IMR-90 (cell line): ENCODE measurements at regions not wholly inside any gene's neighbourhood (a gene's known extent, or its start where the extent isn't known, plus 50 kb on each side); places are given as distances from the start of the nearest gene placed in this dataset.

ENCODE experiments used
- ATAC-seq: fragments of 200-7000 bp; cut with Tn5 transposase; 2 replicates; pipeline ENCODE4 v1.9.1; 2020; ENCODE audit warnings: low read depth, mild to moderate bottlenecking, moderate library complexity
- BruUV-seq: library from RNA; stranded (reverse); fragments of 400-500 nt; replicated peaks from 2 replicates; lab custom pipeline; 2021; lab: Mats Ljungman, UMichigan
- CTCF ChIA-PET: fragments of 300-600 bp; formaldehyde crosslinking; extraction: SDS; loops from one replicate; lab custom pipeline; 2021; ENCODE audit warnings: antibody characterized with exemption; lab: Yijun Ruan, JAX
- POLR2A ChIA-PET: fragments of 300-600 bp; sonication (Branson Sonifier 250); formaldehyde crosslinking; loops from one replicate; lab custom pipeline; 2022; ENCODE audit warnings: antibody characterized with exemption; ENCODE audit not compliant: unreplicated experiment; lab: Charles Lee
- DNase-seq: peaks from one replicate; pipeline ENCODE4 v3.0.0; 2013
- H2AFZ ChIP-seq: replicated peaks from 2 replicates; pipeline ENCODE3; 2013; ENCODE audit warnings: low read length, mild to moderate bottlenecking; ENCODE audit not compliant: poor library complexity
- H2AK5ac ChIP-seq: 2 replicates; pipeline ENCODE4 v1.6.1; 2013; ENCODE audit warnings: low read depth, low read length, inconsistent platforms
- H2AK9ac ChIP-seq: replicated peaks from 2 replicates; pipeline ENCODE3; 2013; ENCODE audit warnings: mild to moderate bottlenecking, low read depth, low read length, moderate library complexity; ENCODE audit not compliant: poor library complexity
- H2BK120ac ChIP-seq: 2 replicates; pipeline ENCODE4 v1.6.1; 2013; ENCODE audit warnings: low read depth, low read length, inconsistent platforms
- H2BK15ac ChIP-seq: 3 replicates; pipeline ENCODE4 v1.6.1; 2013; ENCODE audit warnings: low read depth, low read length, inconsistent platforms
- H2BK20ac ChIP-seq: 2 replicates; pipeline ENCODE4 v1.6.1; 2013; ENCODE audit warnings: low read depth, mild to moderate bottlenecking, inconsistent platforms, low read length, moderate library complexity
- H2BK5ac ChIP-seq: 2 replicates; pipeline ENCODE4 v1.6.1; 2013; ENCODE audit warnings: mild to moderate bottlenecking, low read depth, low read length, inconsistent platforms; ENCODE audit not compliant: poor library complexity, severe bottlenecking
- H3K14ac ChIP-seq: replicated peaks from 2 replicates; pipeline ENCODE4 v1.6.1; 2013; ENCODE audit warnings: low read depth, low read length, inconsistent platforms
- H3K18ac ChIP-seq: 2 replicates; pipeline ENCODE4 v1.6.1; 2013; ENCODE audit warnings: low read depth, low read length, control low read depth
- H3K23ac ChIP-seq: 2 replicates; pipeline ENCODE4 v1.6.1; 2013; ENCODE audit warnings: low read depth, low read length, inconsistent platforms
- H3K27ac ChIP-seq: 2 replicates; pipeline ENCODE4 v1.5.1; 2013; ENCODE audit warnings: mild to moderate bottlenecking, control low read depth, low read length; ENCODE audit not compliant: insufficient read depth
- H3K27me3 ChIP-seq: 2 replicates; pipeline ENCODE4 v1.6.1; 2013; ENCODE audit warnings: low read length; ENCODE audit not compliant: control insufficient read depth, insufficient read depth
- H3K36me3 ChIP-seq: 2 replicates; pipeline ENCODE4 v1.6.1; 2013; ENCODE audit warnings: low read length, mixed read lengths; ENCODE audit not compliant: control insufficient read depth, insufficient read depth
- H3K4ac ChIP-seq: 2 replicates; pipeline ENCODE4 v1.6.1; 2013; ENCODE audit warnings: low read depth, low read length, inconsistent platforms
- H3K4me1 ChIP-seq: 2 replicates; pipeline ENCODE4 v1.6.1; 2013; ENCODE audit warnings: low read length, mixed read lengths; ENCODE audit not compliant: control insufficient read depth, insufficient read depth
- H3K4me2 ChIP-seq: 2 replicates; pipeline ENCODE4 v1.6.1; 2013; ENCODE audit warnings: low read depth, mild to moderate bottlenecking, control low read depth, low read length, moderate library complexity
- H3K4me3 ChIP-seq: 2 replicates; pipeline ENCODE4 v1.5.1; 2013; ENCODE audit warnings: low read depth, mild to moderate bottlenecking, control low read depth, low read length, moderate library complexity; ENCODE audit not compliant: insufficient read depth
- H3K56ac ChIP-seq: 2 replicates; pipeline ENCODE4 v1.6.1; 2013; ENCODE audit warnings: low read length, inconsistent platforms; ENCODE audit not compliant: insufficient read depth; ENCODE audit errors: extremely low read depth
- H3K79me1 ChIP-seq, 2 experiments: 2 replicates each; pipeline ENCODE4 v1.6.1; 2013; ENCODE audit warnings: low read length in 2 of 2, inconsistent platforms in 1 of 2, low read depth in 1 of 2
- H3K9ac ChIP-seq: 2 replicates; pipeline ENCODE4 v1.6.1; 2013; ENCODE audit warnings: low read depth, low read length, control low read depth
- H3K9me1 ChIP-seq: 2 replicates; pipeline ENCODE4 v1.6.1; 2013; ENCODE audit warnings: low read length, inconsistent platforms; ENCODE audit not compliant: insufficient read depth
- H3K9me3 ChIP-seq: 2 replicates; pipeline ENCODE4 v1.6.1; 2013; ENCODE audit warnings: low read length; ENCODE audit not compliant: control insufficient read depth, insufficient read depth
- H4K20me1 ChIP-seq: 2 replicates; pipeline ENCODE4 v1.6.1; 2013; ENCODE audit warnings: low read length, inconsistent platforms; ENCODE audit not compliant: insufficient read depth
- H4K5ac ChIP-seq: 2 replicates; pipeline ENCODE4 v1.6.1; 2013; ENCODE audit warnings: mild to moderate bottlenecking, low read depth, low read length, control low read depth
- H4K8ac ChIP-seq, 2 experiments: 2 replicates each; pipeline ENCODE4 v1.6.1; 2013; ENCODE audit warnings: low read depth in 2 of 2, low read length in 2 of 2, control low read depth in 1 of 2, inconsistent platforms in 1 of 2
- H4K91ac ChIP-seq: 2 replicates; pipeline ENCODE4 v1.6.1; 2013; ENCODE audit warnings: low read depth, low read length, inconsistent platforms; ENCODE audit not compliant: insufficient read depth
- BHLHE40 ChIP-seq: fragments of 150-350 bp; IDR thresholded peaks from 2 replicates; pipeline ENCODE4 v1.6.1; 2016; ENCODE audit warnings: mild to moderate bottlenecking, low read depth, low read length
- CHD1 ChIP-seq: IDR thresholded peaks from 2 replicates; pipeline ENCODE4 v1.6.1; 2012; ENCODE audit warnings: low read depth, low read length, improper control_type of control experiment
- CTCF ChIP-seq: conservative IDR thresholded peaks from 2 replicates; pipeline ENCODE4 v1.5.1; 2012; ENCODE audit warnings: mild to moderate bottlenecking, low read depth, low read length, improper control_type of control experiment
- ELK1 ChIP-seq: fragments of 150-350 bp; IDR thresholded peaks from 2 replicates; pipeline ENCODE4 v1.6.1; 2016; ENCODE audit warnings: low read depth, mild to moderate bottlenecking, low read length, moderate library complexity, borderline replicate concordance
- FOS ChIP-seq: fragments of 150-350 bp; IDR thresholded peaks from 2 replicates; pipeline ENCODE4 v1.6.1; 2016; ENCODE audit warnings: low read depth, low read length
- MAFK ChIP-seq: IDR thresholded peaks from 2 replicates; pipeline ENCODE4 v1.6.1; 2012; ENCODE audit warnings: low read depth, low read length, improper control_type of control experiment
- MAZ ChIP-seq: IDR thresholded peaks from 2 replicates; pipeline ENCODE4 v1.6.1; 2012; ENCODE audit warnings: low read depth, mild to moderate bottlenecking, low read length, improper control_type of control experiment, moderate library complexity, borderline replicate concordance
- MXI1 ChIP-seq: IDR thresholded peaks from 2 replicates; pipeline ENCODE4 v1.6.1; 2012; ENCODE audit warnings: low read depth, mild to moderate bottlenecking, low read length, moderate library complexity, borderline replicate concordance
- NFE2L2 ChIP-seq: fragments of 150-350 bp; IDR thresholded peaks from 2 replicates; pipeline ENCODE4 v1.6.1; 2016; ENCODE audit warnings: low read depth, mild to moderate bottlenecking, low read length
- RAD21 ChIP-seq: IDR thresholded peaks from 2 replicates; pipeline ENCODE4 v1.6.1; 2012; ENCODE audit warnings: low read length, improper control_type of control experiment
- RCOR1 ChIP-seq: IDR thresholded peaks from 2 replicates; pipeline ENCODE4 v1.6.1; 2012; ENCODE audit warnings: mild to moderate bottlenecking, low read length, improper control_type of control experiment; ENCODE audit not compliant: insufficient replicate concordance
- SMC3 ChIP-seq: fragments of 150-350 bp; IDR thresholded peaks from 2 replicates; pipeline ENCODE4 v1.6.1; 2016; ENCODE audit warnings: low read depth, mild to moderate bottlenecking, antibody characterized with exemption, low read length, moderate library complexity
- USF2 ChIP-seq: fragments of 150-350 bp; IDR thresholded peaks from 2 replicates; pipeline ENCODE4 v1.6.1; 2017; ENCODE audit warnings: mild to moderate bottlenecking, antibody characterized with exemption, low read length, low read depth
- WGBS, 2 experiments: methylation state at CpG; one replicate each; pipeline versions ENCODE4 v1.1.5 to v1.1.7; 2013; ENCODE audit warnings: missing lambda C conversion rate in 2 of 2; ENCODE audit not compliant: insufficient read length in 1 of 2; ENCODE audit errors: extremely low coverage in 2 of 2; 5-methylcytosine and 5-hydroxymethylcytosine counted together
- dilution Hi-C: fragments of 300-500 bp; cut with HindIII; formaldehyde crosslinking; loops from one replicate; pipeline ENCODE4 v1.14.3; 2018; ENCODE audit warnings: low sequenced_read_pairs; ENCODE audit not compliant: unreplicated experiment
- in situ Hi-C: fragments of 300-500 bp; cut with MboI; formaldehyde crosslinking; loops from 3 replicates; pipeline ENCODE4 v1.14.3; 2019; ENCODE audit warnings: low sequenced_read_pairs, inconsistent platforms, mixed read lengths
- intact Hi-C: fragments of 100-400 bp; cut with micrococcal nuclease; formaldehyde crosslinking; loops from 2 replicates; pipeline ENCODE4 v1.10.0; 2022

- no peak overlapping the region for H4K8ac ChIP-seq
- no peaks in the 10 kb centered on the region for H3K9me3 ChIP-seq
- POLR2A ChIA-PET: no interaction called here
- ATAC-seq (no peak), DNase-seq (no peak)
- no peaks in the 10 kb centered on the region for H4K20me1 ChIP-seq
- no peak overlapping the region for H4K91ac ChIP-seq
- H3K23ac ChIP-seq: no peak overlapping the region
- H3K14ac ChIP-seq: no peak overlapping the region
- H3K18ac ChIP-seq: no peak overlapping the region
- no peak overlapping the region for H2AK5ac ChIP-seq
- no peak overlapping the region for H3K4ac ChIP-seq
- no peaks in the 10 kb centered on the region for H3K79me1 ChIP-seq
- no peak overlapping the region for H3K4me2 ChIP-seq
- H2BK120ac ChIP-seq: no peak overlapping the region
- H3K27ac ChIP-seq: no peak overlapping the region
- no CpG with 5 or more reads among the region's 1 CpG for WGBS, 2 experiments
- H3K36me3 ChIP-seq: no peaks in the 10 kb centered on the region
- H3K27me3 ChIP-seq: no peaks in the 10 kb centered on the region
- no peaks in the 10 kb centered on the region for H3K9me1 ChIP-seq
- no peak overlapping the region for H2BK5ac ChIP-seq
- intact Hi-C loops: no loop called here
- H3K9ac ChIP-seq: no peak overlapping the region
- no peak overlapping the region for H3K56ac ChIP-seq
- H2BK15ac ChIP-seq: no peak overlapping the region
- no peak for TF ChIP-seq NFE2L2
- no peak for TF ChIP-seq BHLHE40
- TF ChIP-seq MAZ: no peak
- TF ChIP-seq MAFK: no peak
- TF ChIP-seq MXI1: no peak
- no peak for TF ChIP-seq CHD1
- TF ChIP-seq USF2: no peak
- TF ChIP-seq RCOR1: no peak
- TF ChIP-seq FOS: no peak
- no peak for TF ChIP-seq CTCF
- no peak for TF ChIP-seq RAD21
- no peak for TF ChIP-seq SMC3
- no peak for TF ChIP-seq ELK1
- H3K4me1 ChIP-seq: no peaks in the 10 kb centered on the region
- no peak overlapping the region for H2AK9ac ChIP-seq
- H3K4me3 ChIP-seq: no peak overlapping the region
- dilution Hi-C loops: no loop called here
- CTCF ChIA-PET: no interaction called here
- no peak overlapping the region for H2BK20ac ChIP-seq
- BruUV-seq: no TSS peak
- no peak overlapping the region for H4K5ac ChIP-seq
- H2AFZ ChIP-seq: no peak overlapping the region
- in situ Hi-C loops: no loop called here
Measured at GRCh38 chr4:19462117-19462516, 789.6 kb upstream of the SLIT2 start.
